Mucosa of stomach (tissue), 1 donor: ENCODE measurements at regions not wholly inside any gene's neighbourhood (a gene's known extent, or its start where the extent isn't known, plus 50 kb on each side); places are given as distances from the start of the nearest gene placed in this dataset.

Experiments
- H3K27me3 ChIP-seq: one replicate; pipeline ENCODE4 v1.7.0; 2013; ENCODE audit warnings: mild to moderate bottlenecking, low read length; ENCODE audit not compliant: control insufficient read depth, insufficient read depth
- H3K36me3 ChIP-seq: one replicate; pipeline ENCODE4 v1.7.0; 2013; ENCODE audit warnings: low read length; ENCODE audit not compliant: control insufficient read depth, insufficient read depth
- H3K4me1 ChIP-seq: one replicate; pipeline ENCODE4 v1.7.0; 2013; ENCODE audit warnings: mild to moderate bottlenecking, low read length; ENCODE audit not compliant: control insufficient read depth, insufficient read depth
- H3K4me3 ChIP-seq: one replicate; pipeline ENCODE4 v1.7.0; 2013; ENCODE audit warnings: low read length
- H3K9ac ChIP-seq: one replicate; pipeline ENCODE4 v1.7.0; 2013; ENCODE audit warnings: mild to moderate bottlenecking, low read length, moderate library complexity
- H3K9me3 ChIP-seq: one replicate; pipeline ENCODE4 v1.7.0; 2013; ENCODE audit warnings: mild to moderate bottlenecking, low read length, moderate library complexity; ENCODE audit not compliant: control insufficient read depth
- donor health status: Pancreatic carcinoma.

DNA sequence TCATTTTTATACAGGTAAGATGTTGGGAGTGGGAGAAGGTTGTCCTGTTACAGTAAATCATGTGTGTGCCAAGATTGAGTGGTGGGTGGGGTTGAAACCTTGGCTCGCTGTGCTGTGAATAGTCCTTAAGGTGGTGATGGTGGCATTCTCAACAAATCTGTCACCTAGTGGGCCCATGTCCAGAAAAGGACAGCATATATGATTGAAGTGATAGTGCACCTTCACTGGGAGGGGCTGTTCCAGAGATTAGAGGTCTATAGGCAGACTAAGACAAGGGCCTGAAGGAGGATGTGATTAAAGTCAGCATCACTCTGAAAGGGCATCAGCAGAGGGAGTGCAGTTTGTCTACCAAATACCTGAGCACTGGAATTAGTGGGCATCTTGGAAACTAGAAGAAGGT, 374.2 kb upstream of the C2CD4B start:
- Histone ChIP-seq H3K4me1 (peaks cover 57% of the 10 kb centered on the region), H3K36me3 (no peaks in the 10 kb centered on the region), H3K4me3 (no peak overlapping the region), H3K27me3 (no peaks in the 10 kb centered on the region), H3K9me3 (no peaks in the 10 kb centered on the region), H3K9ac (no peak overlapping the region)

DNA sequence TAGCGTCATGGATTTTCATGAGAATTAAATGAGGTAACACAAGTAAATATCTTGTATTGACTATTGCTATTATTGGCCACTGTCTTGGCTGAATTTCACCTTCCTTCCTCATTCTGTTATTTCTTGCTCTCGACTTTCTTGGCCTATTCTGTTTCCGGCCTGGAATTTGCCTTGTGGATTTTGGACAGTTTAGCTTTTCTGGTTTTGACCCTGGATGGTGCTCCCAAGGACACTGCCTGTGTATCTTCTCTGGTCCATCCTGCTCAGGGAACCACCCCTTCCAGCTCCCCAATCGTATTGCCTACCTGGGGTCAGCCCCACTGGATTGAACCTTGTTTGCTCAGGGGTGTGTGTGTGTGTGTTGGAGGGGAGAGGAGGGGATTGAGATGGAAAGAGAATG, 376.2 kb upstream of the C2CD4B start:
- H3K36me3 ChIP-seq: no peaks in the 10 kb centered on the region
- H3K9me3 ChIP-seq: no peaks in the 10 kb centered on the region
- H3K4me1 ChIP-seq: peaks cover 76% of the 10 kb centered on the region
- no peak overlapping the region for H3K4me3 ChIP-seq
- H3K27me3 ChIP-seq: no peaks in the 10 kb centered on the region
- no peak overlapping the region for H3K9ac ChIP-seq

DNA sequence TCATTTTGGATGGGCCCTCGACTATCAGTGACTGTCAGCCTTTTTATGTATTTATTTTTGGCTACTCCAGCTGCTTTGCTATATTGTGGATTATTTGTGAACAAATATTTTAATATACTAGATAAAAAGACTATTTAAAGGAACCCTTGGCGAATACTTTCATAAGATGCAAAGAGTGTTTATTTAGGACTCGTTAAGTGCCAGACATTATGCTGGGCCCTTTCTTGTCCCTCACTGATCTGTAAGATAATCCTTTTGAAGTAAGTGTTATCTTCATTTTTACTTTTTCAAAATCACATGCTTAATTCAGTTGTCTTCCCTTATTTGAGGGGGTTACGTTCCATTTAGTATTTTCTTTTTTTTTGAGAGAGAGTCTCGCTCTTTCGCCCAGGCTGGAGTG, 376.8 kb upstream of the C2CD4B start:
- Histone ChIP-seq H3K9me3 (no peaks in the 10 kb centered on the region), H3K36me3 (no peaks in the 10 kb centered on the region), H3K27me3 (no peaks in the 10 kb centered on the region), H3K4me1 (peaks cover 82% of the 10 kb centered on the region), H3K9ac (no peak overlapping the region), H3K4me3 (no peak overlapping the region)

DNA sequence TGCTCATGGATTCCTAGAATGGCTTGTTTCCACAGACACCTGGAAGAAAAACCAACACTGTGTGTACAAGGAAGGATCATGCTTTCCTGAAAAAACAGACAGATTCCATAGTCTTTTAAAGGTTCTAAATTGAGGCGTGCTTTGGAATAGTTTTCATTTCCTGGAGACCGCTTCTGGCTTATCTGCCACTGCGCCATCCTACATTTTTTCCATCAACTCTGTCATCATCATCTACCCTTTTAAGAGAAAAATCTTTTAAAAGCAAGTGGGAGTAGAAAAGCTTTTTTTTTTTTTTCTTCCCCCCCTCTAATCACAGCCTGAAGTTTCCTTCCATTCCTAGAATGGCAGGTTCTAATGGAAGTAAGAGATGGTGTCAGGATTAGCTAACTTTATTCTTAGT, 379.4 kb upstream of the C2CD4B start:
- peaks cover 60% of the 10 kb centered on the region for H3K4me1 ChIP-seq
- no peak overlapping the region for H3K4me3 ChIP-seq
- no peaks in the 10 kb centered on the region for H3K9me3 ChIP-seq
- H3K36me3 ChIP-seq: no peaks in the 10 kb centered on the region
- no peaks in the 10 kb centered on the region for H3K27me3 ChIP-seq
- H3K9ac ChIP-seq: no peak overlapping the region

DNA sequence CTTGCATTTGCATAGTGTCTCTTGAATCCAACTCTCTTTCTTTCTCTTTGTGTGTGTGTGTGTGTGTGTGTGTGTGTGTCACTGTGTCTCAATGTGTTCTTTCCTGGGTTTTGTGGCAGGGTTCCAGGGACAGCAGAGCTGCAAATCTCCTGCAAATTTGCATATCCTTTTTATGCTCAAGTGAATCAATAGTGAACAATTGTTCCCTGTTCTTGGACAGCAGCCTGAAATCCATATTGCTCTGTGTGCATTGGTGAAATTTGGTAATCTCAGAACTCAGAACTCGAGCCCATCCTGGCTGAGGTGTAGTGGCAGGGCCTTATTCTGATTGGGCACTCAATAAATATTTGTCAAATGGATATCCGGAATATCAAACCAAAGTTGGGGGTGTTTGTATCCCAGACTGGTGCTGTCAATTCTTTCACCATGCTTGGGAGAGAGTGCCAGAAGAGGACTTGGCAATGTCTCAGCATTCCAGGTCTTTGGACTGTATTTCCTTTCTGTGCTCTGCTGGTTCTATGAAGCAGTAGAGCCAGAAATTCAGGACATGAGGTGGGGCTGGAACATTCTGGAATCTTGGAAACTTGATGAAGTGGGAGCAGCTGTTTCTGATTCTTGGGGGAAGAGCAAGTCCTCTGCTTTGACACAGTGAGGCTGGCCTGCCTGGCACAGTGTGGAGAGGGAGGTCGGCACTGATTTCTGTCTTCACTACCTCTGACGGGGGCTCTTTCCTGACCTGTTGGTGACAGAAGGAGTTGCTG, 380.6 kb upstream of the C2CD4B start:
- Histone ChIP-seq H3K4me3 (no peak overlapping the region), H3K27me3 (no peaks in the 10 kb centered on the region), H3K36me3 (no peaks in the 10 kb centered on the region), H3K4me1 (peaks cover 51% of the 10 kb centered on the region), H3K9me3 (no peaks in the 10 kb centered on the region), H3K9ac (no peak overlapping the region)

DNA sequence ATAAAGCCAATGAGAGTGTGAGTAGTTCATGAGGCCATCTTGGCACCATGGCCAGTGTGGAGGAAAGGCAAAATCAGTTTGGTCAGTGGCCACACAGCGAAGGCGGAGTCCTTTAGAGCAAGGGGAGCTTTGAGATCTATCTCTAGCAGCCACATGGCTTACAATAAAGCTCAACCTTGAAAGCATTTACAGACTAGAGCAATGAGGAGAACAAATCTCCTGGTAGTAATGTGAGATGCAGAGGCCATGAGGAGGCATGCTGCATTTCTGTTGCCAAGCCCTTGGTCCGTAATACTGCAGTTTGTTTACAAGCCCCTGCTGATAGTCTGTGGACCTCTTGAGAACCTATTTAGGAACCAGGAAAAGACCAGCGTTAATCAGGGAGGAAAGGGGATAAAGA, 381.5 kb upstream of the C2CD4B start:
- Histone ChIP-seq H3K9me3 (no peaks in the 10 kb centered on the region), H3K9ac (no peak overlapping the region), H3K4me1 (peaks cover 42% of the 10 kb centered on the region), H3K27me3 (no peaks in the 10 kb centered on the region), H3K36me3 (no peaks in the 10 kb centered on the region), H3K4me3 (no peak overlapping the region)

DNA sequence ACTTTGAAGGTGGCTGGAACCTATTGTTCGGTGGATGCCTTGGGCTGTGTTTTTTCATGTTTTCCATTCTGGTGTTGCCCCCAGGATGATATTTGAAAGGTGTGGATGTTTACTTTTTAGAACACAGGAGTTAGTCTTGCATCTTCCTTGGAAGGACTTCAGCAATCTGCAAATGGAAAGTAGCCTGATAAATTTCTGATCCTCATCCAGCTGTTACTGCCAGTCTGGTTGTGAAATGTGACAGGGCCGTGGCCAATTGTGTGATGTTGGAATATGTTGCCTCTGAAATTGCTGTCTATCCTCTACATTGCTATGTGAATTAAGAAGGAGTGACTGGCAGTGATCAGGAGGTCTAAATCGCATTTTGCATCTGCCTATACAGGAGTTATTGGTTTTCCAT, 382.5 kb upstream of the C2CD4B start:
- peaks cover 42% of the 10 kb centered on the region for H3K4me1 ChIP-seq
- H3K4me3 ChIP-seq: no peak overlapping the region
- no peaks in the 10 kb centered on the region for H3K9me3 ChIP-seq
- H3K36me3 ChIP-seq: no peaks in the 10 kb centered on the region
- H3K27me3 ChIP-seq: no peaks in the 10 kb centered on the region
- no peak overlapping the region for H3K9ac ChIP-seq

DNA sequence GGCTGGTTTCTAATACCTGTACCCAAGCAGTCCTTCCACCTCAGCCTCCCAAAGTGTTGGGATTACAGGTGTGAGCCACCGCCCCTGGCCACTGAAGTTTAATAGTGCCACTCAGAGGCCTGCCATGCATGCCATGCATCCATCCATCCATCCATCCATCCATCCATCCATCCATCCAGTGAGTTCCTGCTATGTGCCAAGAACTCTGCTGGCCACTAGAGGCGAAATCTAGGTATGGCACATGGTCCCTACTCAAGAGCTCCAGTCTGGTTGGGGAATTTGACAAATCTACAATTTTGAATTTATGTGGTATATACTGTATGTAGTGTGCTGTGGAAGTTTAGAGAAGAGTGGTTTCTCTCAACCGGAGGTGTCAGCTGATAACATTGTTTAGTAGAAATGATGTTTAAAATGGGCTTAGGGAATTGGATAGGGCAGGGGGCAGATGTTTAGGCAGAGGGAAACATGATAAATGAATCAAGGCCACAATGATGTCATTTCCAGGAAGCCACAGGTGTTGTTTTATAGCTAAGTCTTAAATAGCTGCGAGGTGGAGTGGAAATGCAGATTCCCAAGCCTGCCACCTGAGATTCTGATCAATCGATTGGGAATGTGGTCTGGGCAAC, 384.4 kb upstream of the C2CD4B start:
- Histone ChIP-seq H3K4me1 (peaks cover 24% of the 10 kb centered on the region), H3K9ac (no peak overlapping the region), H3K9me3 (no peaks in the 10 kb centered on the region), H3K4me3 (no peak overlapping the region), H3K27me3 (no peaks in the 10 kb centered on the region), H3K36me3 (no peaks in the 10 kb centered on the region)

DNA sequence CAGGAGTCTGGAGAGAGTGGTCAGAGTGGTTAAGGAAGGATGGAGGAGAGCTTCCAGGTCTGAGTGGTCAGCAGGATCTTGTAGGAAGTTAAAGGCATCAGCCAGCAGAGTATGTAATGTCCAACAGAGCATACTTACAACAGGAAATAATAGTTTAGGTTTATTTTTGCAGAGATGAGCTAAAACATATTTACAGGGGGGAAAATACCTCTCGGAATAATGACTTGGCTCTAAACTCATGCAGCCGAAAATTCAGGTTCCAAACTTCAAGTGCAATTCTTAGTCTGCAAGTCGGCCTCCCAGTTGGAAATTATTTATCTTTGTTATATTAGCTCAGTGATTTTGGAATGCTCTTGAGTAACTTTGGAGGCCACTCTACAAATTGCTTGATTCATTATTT, 385.0 kb upstream of the C2CD4B start:
- no peaks in the 10 kb centered on the region for H3K9me3 ChIP-seq
- peaks cover 18% of the 10 kb centered on the region for H3K4me1 ChIP-seq
- H3K36me3 ChIP-seq: no peaks in the 10 kb centered on the region
- no peaks in the 10 kb centered on the region for H3K27me3 ChIP-seq
- no peak overlapping the region for H3K4me3 ChIP-seq
- no peak overlapping the region for H3K9ac ChIP-seq

DNA sequence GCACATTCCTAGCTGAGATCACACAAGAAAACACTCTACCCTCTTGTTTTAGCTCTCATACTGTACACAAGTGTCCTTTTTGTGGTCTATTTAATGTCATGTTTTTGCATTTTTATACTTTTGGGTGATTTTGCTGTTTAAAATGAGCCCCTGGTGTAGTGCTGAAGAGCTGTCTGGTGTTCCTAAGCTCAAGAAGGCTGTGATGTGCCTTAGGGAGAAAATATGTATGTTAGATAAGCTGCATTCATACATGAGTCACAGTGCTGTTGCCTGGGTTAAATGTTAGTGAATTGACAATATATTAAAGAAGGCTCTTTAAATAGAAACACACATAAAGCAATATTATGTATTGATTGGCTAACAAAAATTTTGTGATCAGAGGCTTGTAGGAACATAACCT, 387.4 kb upstream of the C2CD4B start:
- Histone ChIP-seq H3K4me3 (no peak overlapping the region), H3K9me3 (no peaks in the 10 kb centered on the region), H3K27me3 (no peaks in the 10 kb centered on the region), H3K4me1 (no peaks in the 10 kb centered on the region), H3K36me3 (no peaks in the 10 kb centered on the region), H3K9ac (no peak overlapping the region)

DNA sequence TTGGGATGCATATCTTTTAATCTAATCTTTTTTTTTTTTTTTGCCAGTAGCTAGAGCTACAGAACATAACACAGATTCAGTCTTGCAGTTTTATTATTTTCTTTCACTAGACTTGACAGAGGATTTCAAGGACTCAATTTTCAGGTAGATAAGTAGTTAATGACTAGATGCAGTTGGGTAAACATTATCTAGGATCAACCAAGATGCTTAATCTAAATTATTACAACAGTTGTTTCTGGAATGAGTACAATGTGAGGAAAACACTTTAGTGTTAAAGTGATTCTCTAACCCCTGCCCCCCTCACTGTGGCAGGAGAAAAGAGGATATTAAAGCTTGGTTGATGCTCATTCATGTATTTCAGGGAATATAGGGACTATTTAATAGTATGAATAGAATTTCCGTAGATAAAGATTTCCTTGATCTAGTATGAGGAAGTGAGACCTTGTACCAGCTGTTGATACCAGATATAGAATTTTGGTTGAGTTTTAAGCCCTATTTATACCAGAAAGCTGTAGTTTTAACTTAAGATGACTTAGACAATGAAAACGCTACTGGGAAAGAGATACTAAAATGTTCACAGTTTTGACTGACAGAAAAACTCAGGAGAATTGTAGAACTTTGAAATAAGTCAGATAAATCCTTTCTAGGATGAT, 389.0 kb upstream of the C2CD4B start:
- no peaks in the 10 kb centered on the region for H3K36me3 ChIP-seq
- no peaks in the 10 kb centered on the region for H3K9me3 ChIP-seq
- H3K27me3 ChIP-seq: no peaks in the 10 kb centered on the region
- H3K4me1 ChIP-seq: peaks cover 5% of the 10 kb centered on the region
- H3K4me3 ChIP-seq: no peak overlapping the region
- H3K9ac ChIP-seq: no peak overlapping the region

DNA sequence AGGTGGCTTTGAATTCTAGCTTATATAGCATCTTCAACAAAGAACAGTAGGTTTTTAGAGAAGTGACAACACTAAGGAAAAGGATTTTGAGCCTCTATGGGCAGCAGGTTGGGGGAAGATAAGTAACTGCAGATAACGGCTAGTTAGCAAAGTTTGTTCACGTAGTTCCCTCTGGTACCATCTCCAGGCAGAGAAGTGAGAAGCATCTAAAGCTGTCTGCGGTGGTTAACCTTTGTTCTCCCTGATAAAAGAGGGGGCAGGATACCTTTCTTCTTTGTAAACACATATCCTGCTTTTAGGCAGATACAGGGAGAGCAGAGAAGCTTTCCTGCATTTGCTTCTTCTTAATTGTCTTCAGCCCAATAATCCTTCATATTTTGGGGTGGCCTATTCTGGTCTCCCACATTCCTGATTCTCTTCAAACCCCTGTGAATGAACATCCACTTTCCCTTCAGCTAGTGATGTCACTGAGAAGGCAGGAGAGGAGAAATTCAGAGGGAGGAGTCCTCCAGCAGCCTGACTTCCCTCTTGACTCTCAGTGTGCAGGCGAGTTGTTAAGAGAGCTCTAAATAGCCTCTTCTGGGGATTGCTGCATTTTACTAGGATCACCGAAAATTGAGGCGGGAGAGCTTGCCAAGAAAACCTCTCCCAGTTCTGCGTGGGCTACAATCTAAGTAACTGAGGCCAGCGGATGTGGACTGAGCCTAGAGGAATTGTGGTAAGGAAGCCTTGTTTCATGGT, 393.7 kb upstream of the C2CD4B start:
- Histone ChIP-seq H3K4me1 (peaks cover 23% of the 10 kb centered on the region), H3K9me3 (no peaks in the 10 kb centered on the region), H3K4me3 (no peak overlapping the region), H3K36me3 (no peaks in the 10 kb centered on the region), H3K27me3 (no peaks in the 10 kb centered on the region), H3K9ac (no peak overlapping the region)
